Stimulated activated CD4-positive, alpha-beta T cell treated with anti-CD3 and anti-CD28 coated beads, TNF-alpha, amount 100 ng/mL, for 4 hours (primary cell): ENCODE measurements at regions not wholly inside any gene's neighbourhood (a gene's known extent, or its start where the extent isn't known, plus 50 kb on each side); places are given as distances from the start of the nearest gene placed in this dataset.

ENCODE experiments used
- DNase-seq, 3 experiments: peaks; one replicate each; pipeline ENCODE4 v3.0.0-alpha.2; 2020; ENCODE audit warnings: low read depth in 3 of 3

GRCh38 chr15:26477044-26477443, 295.8 kb downstream of the GABRB3 start:
- DNase-seq, result no peak

- no peak for DNase-seq
These were observed 297.3 kb downstream of the GABRB3 start for GRCh38 chr15:26475554-26475953.

- DNase-seq, result no peak
These were observed 300.2 kb downstream of the GABRB3 start for GRCh38 chr15:26472661-26473060.

- DNase-seq, result no peak
These were observed 310.8 kb downstream of the GABRB3 start for GRCh38 chr15:26461847-26462608.

- no peak for DNase-seq
These were observed 312.7 kb downstream of the GABRB3 start for GRCh38 chr15:26460165-26460564.

- DNase-seq, result no peak
These were observed 317.0 kb downstream of the GABRB3 start for GRCh38 chr15:26455828-26456227.

- no peak for DNase-seq
These were observed 319.0 kb downstream of the GABRB3 start for GRCh38 chr15:26453914-26454313.

GRCh38 chr15:26451995-26452394, 320.9 kb downstream of the GABRB3 start:
- DNase-seq, result no peak

GRCh38 chr15:26449291-26449690, 323.6 kb downstream of the GABRB3 start:
- DNase-seq, result no peak

- no peak for DNase-seq
These were observed 329.5 kb downstream of the GABRB3 start for GRCh38 chr15:26443321-26443720.

- no peak for DNase-seq
These were observed 330.2 kb downstream of the GABRB3 start for GRCh38 chr15:26442680-26443079.

GRCh38 chr15:26439681-26440080, 333.2 kb downstream of the GABRB3 start:
- no peak for DNase-seq

GRCh38 chr15:26438718-26439117, 334.1 kb downstream of the GABRB3 start:
- DNase-seq, result no peak

GRCh38 chr15:26438316-26438715, 334.6 kb downstream of the GABRB3 start:
- DNase-seq, result no peak

- DNase-seq, result no peak
These were observed 339.0 kb downstream of the GABRB3 start for GRCh38 chr15:26433818-26434217.

GRCh38 chr15:26433060-26433459, 339.8 kb downstream of the GABRB3 start:
- no peak for DNase-seq

GRCh38 chr15:26421065-26421464, 351.8 kb downstream of the GABRB3 start:
- DNase-seq, result no peak

- DNase-seq, result no peak
These were observed 377.2 kb downstream of the GABRB3 start for GRCh38 chr15:26395624-26396023.

GRCh38 chr15:26394801-26395200, 378.1 kb downstream of the GABRB3 start:
- no peak for DNase-seq

GRCh38 chr15:26392956-26393355, 379.9 kb downstream of the GABRB3 start:
- no peak for DNase-seq

GRCh38 chr15:26391567-26392194, 381.2 kb downstream of the GABRB3 start:
- no peak for DNase-seq

- DNase-seq, result no peak
These were observed 390.3 kb downstream of the GABRB3 start for GRCh38 chr15:26382444-26383072.

- no peak for DNase-seq
These were observed 394.6 kb downstream of the GABRB3 start for GRCh38 chr15:26378304-26378703.
